ENCODE measurements at regions not wholly inside any gene's neighbourhood (a gene's known extent, or its start where the extent isn't known, plus 50 kb on each side); places are given as distances from the start of the nearest gene placed in this dataset.

DNA sequence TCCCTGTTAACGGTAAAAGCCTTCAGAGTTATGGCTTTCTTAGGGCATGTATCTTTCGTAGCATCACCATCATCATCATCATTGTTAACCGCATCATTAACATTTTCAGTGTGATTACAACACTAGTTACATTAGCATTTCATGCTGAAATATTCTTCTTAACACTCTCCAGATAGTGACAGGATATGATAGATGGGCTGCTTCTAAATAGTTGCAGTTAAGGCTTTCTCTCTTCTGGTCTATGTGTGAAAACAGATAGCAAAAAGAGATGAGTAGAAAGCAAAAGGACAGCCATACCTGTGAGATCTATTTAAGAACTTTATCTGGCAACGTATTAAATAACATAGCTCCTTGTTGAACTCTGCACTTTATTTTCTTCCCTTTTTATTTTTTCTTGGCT is 1069.8 kb downstream of the ADGRL3 start:
- intact Hi-C loops (cut with micrococcal nuclease; ENCODE audit: unreplicated experiment), result no loop called here
- ChIA-PET POLR2A (ENCODE audit: low non-redundant PET) (no interaction called here), CTCF (no interaction called here)
- TF ChIP-seq EZH2 (IDR thresholded peaks at IDR 0.05; ENCODE audit: borderline replicate concordance, low read depth, low read length, poor library complexity, severe bottlenecking), result no peak
- TF ChIP-seq, protein P1, sequence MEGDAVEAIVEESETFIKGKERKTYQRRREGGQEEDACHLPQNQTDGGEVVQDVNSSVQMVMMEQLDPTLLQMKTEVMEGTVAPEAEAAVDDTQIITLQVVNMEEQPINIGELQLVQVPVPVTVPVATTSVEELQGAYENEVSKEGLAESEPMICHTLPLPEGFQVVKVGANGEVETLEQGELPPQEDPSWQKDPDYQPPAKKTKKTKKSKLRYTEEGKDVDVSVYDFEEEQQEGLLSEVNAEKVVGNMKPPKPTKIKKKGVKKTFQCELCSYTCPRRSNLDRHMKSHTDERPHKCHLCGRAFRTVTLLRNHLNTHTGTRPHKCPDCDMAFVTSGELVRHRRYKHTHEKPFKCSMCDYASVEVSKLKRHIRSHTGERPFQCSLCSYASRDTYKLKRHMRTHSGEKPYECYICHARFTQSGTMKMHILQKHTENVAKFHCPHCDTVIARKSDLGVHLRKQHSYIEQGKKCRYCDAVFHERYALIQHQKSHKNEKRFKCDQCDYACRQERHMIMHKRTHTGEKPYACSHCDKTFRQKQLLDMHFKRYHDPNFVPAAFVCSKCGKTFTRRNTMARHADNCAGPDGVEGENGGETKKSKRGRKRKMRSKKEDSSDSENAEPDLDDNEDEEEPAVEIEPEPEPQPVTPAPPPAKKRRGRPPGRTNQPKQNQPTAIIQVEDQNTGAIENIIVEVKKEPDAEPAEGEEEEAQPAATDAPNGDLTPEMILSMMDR (conservative IDR thresholded peaks at IDR 0.05; ENCODE audit: low read depth, low read length), result no peak
- Histone ChIP-seq H3K27me3 (replicated peaks; ENCODE audit: insufficient read depth, low read depth, low read length, poor library complexity) (no peaks in the 10 kb centered on the region), H3K9me3 (ENCODE audit: low read depth, low read length, poor library complexity, severe bottlenecking) (no peaks in the 10 kb centered on the region), H3K27ac (ENCODE audit: low read depth, low read length, poor library complexity, severe bottlenecking) (no peak overlapping the region), H3K4me3 (ENCODE audit: low read depth, low read length, poor library complexity, severe bottlenecking) (no peak overlapping the region), H3K36me3 (ENCODE audit: insufficient read depth, low read length, poor library complexity, severe bottlenecking) (no peaks in the 10 kb centered on the region), H3K4me1 (ENCODE audit: insufficient read depth, low read length, poor library complexity, severe bottlenecking) (no peaks in the 10 kb centered on the region)
- BruUV-seq (replicated peaks), result no TSS peak
- no peak for DNase-seq (ENCODE audit: low spot score)

DNA sequence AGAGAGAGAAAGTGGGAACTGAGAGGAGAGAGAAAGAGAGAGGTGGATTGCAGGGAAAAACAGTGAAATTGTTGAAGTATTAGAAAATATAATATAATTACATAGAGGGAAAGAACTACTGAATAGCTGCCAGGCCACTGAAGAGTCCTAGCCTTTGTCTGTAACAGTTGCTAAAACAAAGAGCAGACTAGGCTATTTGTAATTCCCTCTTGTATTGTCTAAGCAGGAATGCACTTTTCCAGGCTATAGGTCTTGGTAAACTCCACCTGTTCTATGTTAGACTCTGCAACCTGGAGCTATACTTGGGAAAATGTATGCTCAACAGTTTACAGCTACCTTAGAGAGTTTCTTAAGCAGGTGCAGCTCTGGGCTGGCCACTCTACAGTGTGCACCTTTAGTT is 1063.3 kb downstream of the ADGRL3 start:
- Histone ChIP-seq H3K4me3 (ENCODE audit: low read depth, low read length, poor library complexity, severe bottlenecking) (no peak overlapping the region), H3K27me3 (replicated peaks; ENCODE audit: insufficient read depth, low read depth, low read length, poor library complexity) (no peaks in the 10 kb centered on the region), H3K36me3 (ENCODE audit: insufficient read depth, low read length, poor library complexity, severe bottlenecking) (no peaks in the 10 kb centered on the region), H3K9me3 (ENCODE audit: low read depth, low read length, poor library complexity, severe bottlenecking) (no peaks in the 10 kb centered on the region), H3K4me1 (ENCODE audit: insufficient read depth, low read length, poor library complexity, severe bottlenecking) (no peaks in the 10 kb centered on the region), H3K27ac (ENCODE audit: low read depth, low read length, poor library complexity, severe bottlenecking) (no peak overlapping the region)
- no TSS peak for BruUV-seq (replicated peaks)
- POLR2A ChIA-PET (ENCODE audit: low non-redundant PET), result no interaction called here
- TF ChIP-seq, protein P1 (conservative IDR thresholded peaks at IDR 0.05; ENCODE audit: low read depth, low read length), result no peak
- no peak for TF ChIP-seq EZH2 (IDR thresholded peaks at IDR 0.05; ENCODE audit: borderline replicate concordance, low read depth, low read length, poor library complexity, severe bottlenecking)
- CTCF ChIA-PET, result no interaction called here
- intact Hi-C loops (cut with micrococcal nuclease; ENCODE audit: unreplicated experiment), result no loop called here
- DNase-seq (ENCODE audit: low spot score), result no peak

DNA sequence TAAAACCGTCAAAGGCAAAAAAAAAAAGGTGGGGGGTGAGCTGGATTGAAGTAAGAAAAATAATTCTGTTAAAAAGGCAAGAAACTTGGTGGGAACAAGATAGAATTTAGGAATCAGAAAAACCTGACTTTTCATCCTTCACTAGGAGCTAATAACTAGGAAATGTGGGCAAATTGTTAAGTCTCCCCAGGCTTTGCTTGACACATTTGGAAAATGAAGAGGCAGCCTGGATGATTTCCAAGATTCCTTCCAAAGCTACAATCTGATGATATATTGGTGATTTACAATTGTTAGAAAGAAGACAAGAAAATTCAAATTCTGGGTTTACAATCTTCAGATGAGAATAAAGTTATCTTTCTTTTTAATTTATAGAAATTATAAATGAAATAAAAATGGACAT is 1062.5 kb downstream of the ADGRL3 start:
- Histone ChIP-seq H3K27ac (ENCODE audit: low read depth, low read length, poor library complexity, severe bottlenecking) (no peak overlapping the region), H3K4me1 (ENCODE audit: insufficient read depth, low read length, poor library complexity, severe bottlenecking) (no peaks in the 10 kb centered on the region), H3K27me3 (replicated peaks; ENCODE audit: insufficient read depth, low read depth, low read length, poor library complexity) (no peaks in the 10 kb centered on the region), H3K9me3 (ENCODE audit: low read depth, low read length, poor library complexity, severe bottlenecking) (no peaks in the 10 kb centered on the region), H3K4me3 (ENCODE audit: low read depth, low read length, poor library complexity, severe bottlenecking) (no peak overlapping the region), H3K36me3 (ENCODE audit: insufficient read depth, low read length, poor library complexity, severe bottlenecking) (no peaks in the 10 kb centered on the region)
- POLR2A ChIA-PET (ENCODE audit: low non-redundant PET), result no interaction called here
- no peak for DNase-seq (ENCODE audit: low spot score)
- intact Hi-C loops (cut with micrococcal nuclease; ENCODE audit: unreplicated experiment), result no loop called here
- CTCF ChIA-PET, result no interaction called here
- BruUV-seq (replicated peaks), result no TSS peak
- no peak for TF ChIP-seq EZH2 (IDR thresholded peaks at IDR 0.05; ENCODE audit: borderline replicate concordance, low read depth, low read length, poor library complexity, severe bottlenecking)
- TF ChIP-seq, protein P1 (conservative IDR thresholded peaks at IDR 0.05; ENCODE audit: low read depth, low read length), result no peak

Data from A673 (cell line).